NCI-H146 (cell line): ENCODE measurements at regions not wholly inside any gene's neighbourhood (a gene's known extent, or its start where the extent isn't known, plus 50 kb on each side); places are given as distances from the start of the nearest gene placed in this dataset.
A peak's percentile ranks its signal among the peaks of the same experiment; 100 is the strongest.

Experiments used
- DNase-seq: peaks from one replicate; lab custom pipeline; 2025; lab: John Stamatoyannopoulos, UW

DNA sequence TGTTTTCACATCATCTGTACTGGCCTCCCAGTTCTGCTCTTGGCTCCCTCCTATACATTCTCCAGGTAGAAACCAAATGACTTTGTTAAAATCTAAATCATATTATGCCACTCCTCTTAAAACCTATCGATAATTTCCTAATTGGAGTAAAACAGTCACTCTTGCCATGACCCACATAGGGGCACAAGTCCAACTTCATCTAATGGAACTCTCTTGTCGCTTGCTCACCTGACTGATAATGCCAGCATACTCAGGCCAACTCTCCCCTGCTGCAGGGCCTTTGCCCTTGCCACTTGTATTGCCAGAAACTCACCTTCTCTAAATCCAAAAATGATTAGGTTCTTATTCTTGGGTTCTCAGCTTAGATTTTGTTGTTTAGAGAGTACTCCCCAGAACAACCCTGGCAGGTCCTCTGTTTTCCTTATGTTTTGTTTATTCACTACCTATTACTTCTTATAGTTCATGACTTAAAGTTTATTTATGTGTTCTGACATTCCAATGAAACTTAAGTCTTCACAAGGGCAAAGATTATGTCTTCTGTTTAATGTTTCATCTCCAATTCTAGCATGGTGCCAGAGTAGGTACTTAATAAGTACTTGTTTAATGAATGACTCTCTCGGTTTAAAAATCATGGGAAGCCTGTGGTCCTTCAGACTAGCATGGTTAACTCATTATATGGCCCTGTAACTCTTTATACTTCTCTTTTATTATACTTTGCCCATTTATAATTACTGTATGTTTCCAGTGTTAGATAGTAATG lies 345.9 kb upstream of the SMIM30 start:
- DNase-seq, result no peak

GRCh38 chr7:113460067-113460466 lies 341.7 kb upstream of the SMIM30 start:
- DNase-seq, result no peak

DNA sequence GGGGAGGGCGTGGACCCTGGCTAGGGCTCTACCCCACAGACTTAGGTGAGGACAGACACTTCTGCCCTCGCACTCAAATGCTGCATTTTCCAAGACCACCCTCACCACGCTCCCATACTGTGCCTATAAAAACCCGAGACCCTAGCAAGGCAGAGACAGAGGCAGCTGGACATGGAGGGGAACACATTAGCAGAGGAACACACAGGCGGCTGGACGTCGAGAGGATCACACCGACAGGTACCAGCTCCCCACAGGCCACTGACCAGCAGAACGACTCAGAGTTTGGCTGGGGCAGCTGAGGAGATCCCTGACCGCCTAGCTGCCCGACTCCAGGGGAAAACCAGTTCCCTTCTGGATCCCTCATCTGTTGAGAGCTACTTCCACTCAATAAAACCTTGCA lies 338.2 kb upstream of the SMIM30 start:
- DNase-seq, result no peak

DNA sequence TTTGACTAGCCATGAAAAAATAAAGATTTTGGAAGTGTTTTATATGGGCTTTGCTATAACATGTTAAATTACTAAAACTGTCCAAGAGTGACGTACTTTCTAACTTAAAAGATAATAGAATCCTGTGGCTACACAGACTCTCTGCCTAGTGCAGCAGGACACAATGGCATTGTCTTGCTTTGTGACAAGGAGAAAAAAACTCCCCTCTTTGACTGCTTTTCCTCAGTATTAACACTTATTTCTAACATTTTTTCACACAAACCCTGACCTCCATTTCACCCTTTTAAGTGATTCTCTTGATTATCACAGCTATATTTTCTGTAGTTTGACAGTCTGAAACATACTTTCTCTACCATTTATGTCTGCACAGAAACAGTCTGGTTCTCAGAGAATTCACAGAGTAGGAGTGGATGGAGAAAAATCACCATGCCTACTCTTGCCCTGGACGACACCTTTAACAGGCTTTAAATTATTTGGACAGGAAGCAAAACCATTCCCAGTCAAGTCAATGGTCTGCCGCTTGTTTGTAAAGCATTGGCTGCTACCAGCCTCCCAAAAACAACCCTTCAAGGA lies 336.3 kb upstream of the SMIM30 start:
- no peak for DNase-seq

DNA sequence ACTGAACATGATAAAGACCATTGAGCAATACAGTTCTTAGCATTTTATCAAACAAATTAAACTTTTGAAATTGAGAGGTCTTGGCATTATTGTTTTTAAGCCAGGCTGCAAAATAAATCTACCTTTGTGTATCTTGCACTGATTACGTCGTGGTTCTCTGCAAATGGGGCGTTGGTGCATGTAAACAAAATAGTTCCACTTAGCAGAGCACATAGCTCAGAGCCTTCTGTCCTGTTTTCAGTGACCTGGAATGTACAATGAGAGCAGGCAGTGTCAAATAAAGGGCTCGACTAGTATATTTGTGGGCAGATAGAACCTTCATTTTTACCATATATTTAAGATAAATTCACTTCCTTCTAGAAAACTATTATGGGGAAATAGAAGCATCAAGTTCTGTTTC lies 333.9 kb upstream of the SMIM30 start:
- DNase-seq, result no peak

GRCh38 chr7:113446791-113447190 lies 328.4 kb upstream of the SMIM30 start:
- no peak for DNase-seq

DNA sequence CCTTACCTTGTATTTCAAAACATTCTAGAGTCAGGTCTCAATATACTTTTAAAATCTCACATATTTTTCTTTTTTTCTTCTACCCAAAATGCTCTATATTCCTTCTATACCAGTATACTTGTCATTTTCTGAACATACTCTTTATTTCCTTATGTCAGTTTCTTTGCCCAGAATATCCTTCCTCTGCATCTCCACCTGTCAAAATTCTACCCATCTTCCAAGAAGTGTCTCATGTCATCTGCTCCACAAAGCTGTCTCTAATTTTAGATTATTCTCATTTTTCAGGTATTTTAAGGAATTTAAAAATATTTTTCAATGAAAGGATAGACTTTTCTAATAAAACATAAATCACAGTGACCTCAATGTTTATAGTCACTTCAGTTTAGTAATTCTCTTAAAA lies 328.0 kb upstream of the SMIM30 start:
- no peak for DNase-seq

DNA sequence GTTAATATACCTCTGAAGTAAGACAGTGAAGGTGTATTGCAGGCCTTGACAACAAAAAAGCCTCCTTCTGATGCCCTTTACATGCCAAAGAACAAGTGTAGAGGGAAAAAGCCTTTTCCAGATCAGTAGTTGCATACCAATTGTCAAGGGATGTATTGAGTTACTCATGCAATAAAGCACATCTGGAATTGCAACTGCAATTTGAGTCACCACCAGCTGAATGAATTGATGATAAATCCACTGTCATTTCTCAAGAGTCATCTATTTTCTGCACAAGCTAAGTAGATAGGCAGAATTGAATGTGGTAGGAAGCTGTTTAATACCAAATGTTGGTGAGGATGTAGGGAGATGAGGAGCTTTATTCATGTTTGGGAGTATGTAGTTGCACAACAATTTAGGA lies 325.9 kb upstream of the SMIM30 start:
- no peak for DNase-seq

GRCh38 chr7:113440173-113440572 lies 321.8 kb upstream of the SMIM30 start:
- DNase-seq, result no peak

- DNase-seq, result no peak
Measured at GRCh38 chr7:113431406-113431805, 313.1 kb upstream of the SMIM30 start.

- DNase-seq, result no peak
Measured at GRCh38 chr7:113424185-113424817, 305.9 kb upstream of the SMIM30 start.

GRCh38 chr7:113421696-113422330 lies 303.5 kb upstream of the SMIM30 start:
- peak; percentile 82 for DNase-seq

DNA sequence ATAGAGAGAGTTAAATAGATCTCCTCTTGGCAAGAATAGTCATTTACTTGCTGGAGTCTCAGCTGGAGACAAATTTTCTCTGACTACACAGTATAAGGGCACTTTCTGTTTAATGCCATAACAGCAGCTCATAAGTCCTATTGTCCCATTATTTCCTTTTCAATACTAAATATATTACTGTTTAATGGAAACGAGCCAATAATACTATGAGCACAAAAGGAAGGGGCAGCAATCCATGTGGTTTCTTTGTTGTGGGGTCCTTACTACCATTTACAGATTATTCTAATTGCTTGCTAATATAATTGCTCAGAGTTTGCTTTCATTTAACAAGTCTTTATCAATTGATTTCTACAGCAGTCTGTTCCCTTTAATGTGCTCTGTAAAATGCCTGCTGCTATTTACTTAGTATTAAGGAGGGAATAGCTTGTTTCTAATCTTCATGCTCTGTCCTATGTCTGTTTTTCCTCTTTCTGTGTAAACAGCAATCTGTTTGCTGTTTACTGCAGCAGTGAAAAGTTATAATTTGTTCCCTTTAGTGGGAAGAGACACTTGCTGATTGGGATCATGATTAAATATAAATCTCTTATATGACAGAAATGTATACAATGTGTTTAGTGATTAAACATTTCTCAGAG lies 296.2 kb upstream of the SMIM30 start:
- DNase-seq, result peak; percentile 59

GRCh38 chr7:113412410-113412809 lies 294.1 kb upstream of the SMIM30 start:
- DNase-seq, result no peak

DNA sequence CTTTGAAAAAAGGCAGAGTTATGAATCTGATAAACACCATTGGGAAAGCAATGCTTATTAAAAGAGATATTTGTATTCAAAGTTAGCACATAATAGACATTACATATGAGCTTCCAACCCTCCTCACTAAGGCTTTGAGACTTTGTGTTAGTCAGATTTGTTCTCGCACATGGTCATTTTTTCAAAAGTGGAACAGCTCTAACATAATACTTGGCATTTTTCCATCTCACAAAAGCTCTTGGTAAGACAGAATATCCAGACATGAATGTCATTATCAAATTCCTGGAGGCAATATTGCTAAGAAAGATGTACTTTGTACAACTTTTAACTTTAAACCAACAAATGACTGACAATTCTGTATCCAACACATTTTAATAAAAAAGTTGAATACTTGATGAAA lies 292.4 kb upstream of the SMIM30 start:
- no peak for DNase-seq

- DNase-seq, result no peak
Measured at GRCh38 chr7:113408999-113409398, 290.6 kb upstream of the SMIM30 start.

GRCh38 chr7:113405296-113406056 lies 287.1 kb upstream of the SMIM30 start:
- no peak for DNase-seq

DNA sequence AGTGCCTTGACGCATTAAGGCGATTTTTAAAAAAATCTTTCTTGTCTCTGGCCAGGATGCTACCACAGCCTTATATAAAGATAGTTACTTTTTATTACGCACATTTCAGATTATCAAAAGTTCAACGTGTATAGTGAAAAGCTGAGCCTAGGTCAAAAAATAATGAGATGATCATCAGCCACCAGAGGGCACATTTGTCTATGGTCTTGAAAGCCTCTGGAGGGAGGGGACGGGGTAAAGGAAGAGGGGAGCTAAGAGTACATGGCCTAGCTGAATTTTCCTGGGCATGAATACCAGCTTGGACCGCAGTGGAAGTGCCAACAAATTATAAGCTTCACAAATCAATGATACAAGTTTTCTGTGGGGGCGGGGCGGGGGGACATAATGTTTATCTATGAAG lies 285.9 kb upstream of the SMIM30 start:
- peak; percentile 6 for DNase-seq

DNA sequence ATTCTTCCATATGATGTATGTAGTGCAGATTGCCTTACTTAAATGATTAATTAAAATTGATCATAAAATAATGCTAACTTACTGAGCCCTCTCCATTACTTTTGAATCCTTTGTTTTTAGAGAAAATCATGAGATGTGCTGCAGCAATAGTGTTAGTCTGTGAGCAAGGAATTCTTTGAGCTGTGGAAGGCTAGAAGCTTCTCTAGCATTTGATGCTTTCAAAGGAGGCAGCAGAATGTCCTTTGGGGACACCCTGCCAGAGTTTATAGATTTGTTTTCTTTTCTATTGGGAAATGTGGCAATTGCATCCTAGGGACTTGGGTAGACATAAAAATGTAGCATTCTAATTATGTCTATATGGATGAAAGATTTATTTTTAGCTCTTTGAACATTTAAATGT lies 284.1 kb upstream of the SMIM30 start:
- DNase-seq, result no peak

GRCh38 chr7:113402005-113402404 lies 283.7 kb upstream of the SMIM30 start:
- no peak for DNase-seq

GRCh38 chr7:113394856-113395255 lies 276.5 kb upstream of the SMIM30 start:
- no peak for DNase-seq
